ENCODE measurements at regions not wholly inside any gene's neighbourhood (a gene's known extent, or its start where the extent isn't known, plus 50 kb on each side); places are given as distances from the start of the nearest gene placed in this dataset.

DNA sequence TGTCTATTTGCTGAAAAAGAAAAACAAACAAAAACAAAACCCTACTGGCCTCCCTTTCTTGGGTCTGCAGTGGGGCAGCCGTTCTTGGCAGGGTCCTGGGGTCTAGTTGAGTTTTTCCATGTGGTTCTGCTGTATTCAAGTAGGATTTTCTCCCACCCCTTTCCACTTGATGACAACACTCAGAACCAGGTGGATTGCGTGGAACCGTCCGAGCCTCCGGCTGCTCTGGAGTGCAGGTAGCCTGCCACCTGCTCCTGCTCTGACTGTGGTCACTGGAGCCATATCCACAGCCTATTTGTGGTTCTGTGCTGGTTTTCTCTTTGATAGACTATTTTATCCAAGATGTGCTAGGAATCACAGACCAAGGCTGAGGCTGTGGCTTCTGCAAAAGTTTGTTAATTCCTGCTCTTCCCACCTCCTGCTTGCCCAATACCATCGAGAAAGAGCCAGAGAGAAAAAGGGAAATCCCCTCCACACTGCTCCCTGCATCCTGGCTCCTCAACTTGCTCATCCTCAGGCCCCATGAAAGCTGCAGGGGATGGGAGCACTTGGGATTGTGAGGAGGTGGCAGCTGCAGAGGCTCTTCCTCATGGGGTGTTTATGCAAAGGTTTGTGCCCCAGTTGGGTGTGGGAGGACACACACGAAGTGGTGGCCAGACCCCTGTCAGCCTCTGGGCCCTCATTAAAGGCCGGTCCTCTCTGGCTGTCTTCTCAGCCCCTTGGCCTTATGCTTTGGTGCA is 377.8 kb upstream of the TNRC6C start:
- 75% methylated on average over 8 of the region's 8 CpGs for WGBS
- peaks cover 0 to 4% (median 0%) of the 10 kb centered on the region in 4 donors for H3K4me1 ChIP-seq
- no peak overlapping the region for H3K4me3 ChIP-seq
- intact Hi-C loops (cut with DNase I) = no loop called here
- H3K27me3 ChIP-seq = no peaks in the 10 kb centered on the region
- DNase-seq (ENCODE audit: extremely low spot score) = no peak
- no peak overlapping the region for H3K27ac ChIP-seq (replicated peaks in 1 of 4)
- no peak for TF ChIP-seq POLR2A (IDR thresholded peaks at IDR 0.05; ENCODE audit: low read depth)
- no peak for TF ChIP-seq POLR2AphosphoS5 (IDR thresholded peaks at IDR 0.05)
- TF ChIP-seq EP300 (IDR thresholded peaks at IDR 0.05) = no peak
- TF ChIP-seq, protein P1, sequence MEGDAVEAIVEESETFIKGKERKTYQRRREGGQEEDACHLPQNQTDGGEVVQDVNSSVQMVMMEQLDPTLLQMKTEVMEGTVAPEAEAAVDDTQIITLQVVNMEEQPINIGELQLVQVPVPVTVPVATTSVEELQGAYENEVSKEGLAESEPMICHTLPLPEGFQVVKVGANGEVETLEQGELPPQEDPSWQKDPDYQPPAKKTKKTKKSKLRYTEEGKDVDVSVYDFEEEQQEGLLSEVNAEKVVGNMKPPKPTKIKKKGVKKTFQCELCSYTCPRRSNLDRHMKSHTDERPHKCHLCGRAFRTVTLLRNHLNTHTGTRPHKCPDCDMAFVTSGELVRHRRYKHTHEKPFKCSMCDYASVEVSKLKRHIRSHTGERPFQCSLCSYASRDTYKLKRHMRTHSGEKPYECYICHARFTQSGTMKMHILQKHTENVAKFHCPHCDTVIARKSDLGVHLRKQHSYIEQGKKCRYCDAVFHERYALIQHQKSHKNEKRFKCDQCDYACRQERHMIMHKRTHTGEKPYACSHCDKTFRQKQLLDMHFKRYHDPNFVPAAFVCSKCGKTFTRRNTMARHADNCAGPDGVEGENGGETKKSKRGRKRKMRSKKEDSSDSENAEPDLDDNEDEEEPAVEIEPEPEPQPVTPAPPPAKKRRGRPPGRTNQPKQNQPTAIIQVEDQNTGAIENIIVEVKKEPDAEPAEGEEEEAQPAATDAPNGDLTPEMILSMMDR (IDR thresholded peaks at IDR 0.05) = no peak
- peaks cover 0 to 10% (median 4%) of the 10 kb centered on the region in 4 donors for H3K9me3 ChIP-seq
- H3K36me3 ChIP-seq = no peaks in the 10 kb centered on the region

GRCh38 chr17:77581480-77581879 is 377.0 kb upstream of the TNRC6C start:
- Histone ChIP-seq H3K36me3 (no peaks in the 10 kb centered on the region), H3K9me3 (peaks cover 0 to 10% (median 4%) of the 10 kb centered on the region in 4 donors), H3K27me3 (no peaks in the 10 kb centered on the region), H3K27ac (replicated peaks in 1 of 4) (no peak overlapping the region), H3K4me3 (no peak overlapping the region), H3K4me1 (peaks cover 0 to 4% (median 0%) of the 10 kb centered on the region in 4 donors)
- intact Hi-C loops (cut with DNase I) = no loop called here
- TF ChIP-seq EP300 (IDR thresholded peaks at IDR 0.05) (no peak), POLR2A (IDR thresholded peaks at IDR 0.05; ENCODE audit: low read depth) (no peak), POLR2AphosphoS5 (IDR thresholded peaks at IDR 0.05) (no peak)
- TF ChIP-seq, protein P1 (IDR thresholded peaks at IDR 0.05) = no peak
- 69% methylated on average over 2 of the region's 2 CpGs for WGBS
- no peak for DNase-seq (ENCODE audit: extremely low spot score)

DNA sequence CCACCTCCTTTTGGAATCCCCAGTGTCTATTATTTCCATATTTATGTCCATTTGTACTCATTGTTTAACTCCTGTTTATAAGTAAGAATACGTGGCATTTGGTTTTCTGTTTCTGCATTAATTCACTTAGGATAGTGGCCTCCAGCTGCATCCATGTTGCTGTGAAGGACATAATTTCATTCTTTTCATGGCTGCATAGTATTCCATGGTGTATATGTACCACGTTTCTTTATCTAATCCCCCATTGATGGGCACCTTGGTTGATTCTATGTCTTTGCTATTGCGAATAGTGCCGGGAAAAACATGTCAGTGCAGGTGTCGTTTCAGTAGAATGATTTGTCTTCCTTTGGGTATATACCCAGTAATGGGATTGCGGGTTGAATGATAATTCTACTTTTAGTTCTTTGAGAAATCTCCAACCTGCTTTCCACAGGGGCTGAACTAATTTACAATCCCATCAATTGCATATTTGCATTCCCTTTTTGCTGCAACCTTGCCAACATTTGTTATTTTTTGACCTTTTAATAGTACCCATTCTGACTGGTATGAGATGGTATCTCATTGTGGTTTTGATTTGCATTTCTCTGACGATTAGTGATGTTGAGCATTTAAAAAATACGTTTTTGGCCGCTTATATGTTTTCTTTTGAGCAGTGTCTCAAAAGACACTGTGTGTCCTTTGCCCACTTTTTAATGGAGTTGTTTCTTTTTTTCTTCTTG is 373.2 kb upstream of the TNRC6C start:
- DNase-seq (ENCODE audit: extremely low spot score) = no peak
- TF ChIP-seq POLR2A (IDR thresholded peaks at IDR 0.05; ENCODE audit: low read depth) (no peak), POLR2AphosphoS5 (IDR thresholded peaks at IDR 0.05) (no peak), EP300 (IDR thresholded peaks at IDR 0.05) (no peak)
- TF ChIP-seq, protein P1 (IDR thresholded peaks at IDR 0.05) = no peak
- Histone ChIP-seq H3K36me3 (no peaks in the 10 kb centered on the region), H3K4me3 (no peak overlapping the region), H3K4me1 (peaks cover 0 to 4% (median 0%) of the 10 kb centered on the region in 4 donors), H3K27me3 (no peaks in the 10 kb centered on the region), H3K9me3 (peaks cover 0 to 15% (median 4%) of the 10 kb centered on the region in 4 donors), H3K27ac (replicated peaks in 1 of 4) (no peak overlapping the region)
- 77% methylated on average over 9 of the region's 9 CpGs for WGBS
- intact Hi-C loops (cut with DNase I) = no loop called here

DNA sequence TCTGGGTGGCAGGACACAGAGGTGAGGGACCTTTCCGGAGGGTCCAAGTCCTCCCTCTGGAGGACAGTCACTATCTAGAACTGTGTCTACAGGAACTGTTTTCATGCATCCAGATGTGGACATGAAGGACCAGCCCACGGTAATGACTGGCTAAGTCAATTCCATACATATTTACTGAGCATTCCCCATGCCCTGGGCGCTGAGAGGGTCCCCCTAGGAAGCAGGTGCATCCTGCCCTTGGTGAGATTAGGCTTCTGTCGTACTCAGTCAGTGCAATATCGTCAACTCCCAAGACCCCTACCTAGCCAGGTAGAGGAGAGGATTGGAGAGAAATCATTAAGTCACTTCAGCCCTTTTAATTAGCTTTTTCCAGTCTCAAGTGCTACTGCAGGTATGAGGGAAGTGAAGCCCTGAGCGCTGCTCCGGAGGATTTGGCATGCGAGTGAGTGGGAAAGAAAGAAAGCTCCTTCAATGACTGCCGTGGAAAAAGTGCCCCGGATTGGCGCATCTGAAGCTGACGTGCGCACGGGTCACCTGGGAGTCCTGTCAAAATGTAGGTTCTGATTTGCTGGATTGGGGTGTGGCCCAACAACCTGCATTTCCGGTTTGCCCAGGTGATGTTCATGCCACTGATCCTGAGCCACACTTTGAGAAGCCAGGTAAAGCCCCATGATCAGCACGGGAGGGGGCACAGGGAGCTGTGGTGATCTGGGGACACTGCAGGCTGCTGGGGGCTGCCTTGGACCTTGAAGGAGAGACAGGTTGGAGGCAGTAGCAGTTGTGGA is 367.4 kb upstream of the TNRC6C start:
- Histone ChIP-seq H3K4me3 (no peak overlapping the region), H3K4me1 (no peaks in the 10 kb centered on the region), H3K9me3 (peaks cover 0 to 5% (median 0%) of the 10 kb centered on the region in 4 donors), H3K27ac (replicated peaks in 1 of 4) (no peak overlapping the region), H3K36me3 (no peaks in the 10 kb centered on the region), H3K27me3 (no peaks in the 10 kb centered on the region)
- intact Hi-C loops (cut with DNase I) = no loop called here
- TF ChIP-seq POLR2A (IDR thresholded peaks at IDR 0.05; ENCODE audit: low read depth) (no peak), EP300 (IDR thresholded peaks at IDR 0.05) (no peak), POLR2AphosphoS5 (IDR thresholded peaks at IDR 0.05) (no peak)
- TF ChIP-seq, protein P1 (IDR thresholded peaks at IDR 0.05) = no peak
- WGBS = 88% methylated on average over 15 of the region's 16 CpGs
- DNase-seq (ENCODE audit: extremely low spot score) = no peak
